HG02970 (cell line): ENCODE measurements at regions not wholly inside any gene's neighbourhood (a gene's known extent, or its start where the extent isn't known, plus 50 kb on each side); places are given as distances from the start of the nearest gene placed in this dataset.
"Not testable (repeated sequence)": the region's sequence is repeated elsewhere in the genome, so short reads cannot be mapped to it uniquely, and the experiment has no call there.

Experiments
- ATAC-seq: cut with Tn5 transposase; IDR thresholded peaks from one replicate; pipeline ENCODE4 v1.9.1; 2021; ENCODE audit warnings: mild to moderate bottlenecking, moderate library complexity, moderate number of reproducible peaks; ENCODE audit not compliant: unreplicated experiment, low FRiP score

GRCh38 chr2:61688369-61689334 lies 150.5 kb upstream of the XPO1 start:
- no peak for ATAC-seq

- ATAC-seq = no peak
These were observed 140.9 kb upstream of the XPO1 start for GRCh38 chr2:61679096-61679495.

GRCh38 chr2:61677942-61678341 lies 139.8 kb upstream of the XPO1 start:
- no peak for ATAC-seq

GRCh38 chr2:61677306-61677705 lies 139.2 kb upstream of the XPO1 start:
- ATAC-seq = no peak

GRCh38 chr2:61675204-61675603 lies 137.0 kb upstream of the XPO1 start:
- no peak for ATAC-seq

DNA sequence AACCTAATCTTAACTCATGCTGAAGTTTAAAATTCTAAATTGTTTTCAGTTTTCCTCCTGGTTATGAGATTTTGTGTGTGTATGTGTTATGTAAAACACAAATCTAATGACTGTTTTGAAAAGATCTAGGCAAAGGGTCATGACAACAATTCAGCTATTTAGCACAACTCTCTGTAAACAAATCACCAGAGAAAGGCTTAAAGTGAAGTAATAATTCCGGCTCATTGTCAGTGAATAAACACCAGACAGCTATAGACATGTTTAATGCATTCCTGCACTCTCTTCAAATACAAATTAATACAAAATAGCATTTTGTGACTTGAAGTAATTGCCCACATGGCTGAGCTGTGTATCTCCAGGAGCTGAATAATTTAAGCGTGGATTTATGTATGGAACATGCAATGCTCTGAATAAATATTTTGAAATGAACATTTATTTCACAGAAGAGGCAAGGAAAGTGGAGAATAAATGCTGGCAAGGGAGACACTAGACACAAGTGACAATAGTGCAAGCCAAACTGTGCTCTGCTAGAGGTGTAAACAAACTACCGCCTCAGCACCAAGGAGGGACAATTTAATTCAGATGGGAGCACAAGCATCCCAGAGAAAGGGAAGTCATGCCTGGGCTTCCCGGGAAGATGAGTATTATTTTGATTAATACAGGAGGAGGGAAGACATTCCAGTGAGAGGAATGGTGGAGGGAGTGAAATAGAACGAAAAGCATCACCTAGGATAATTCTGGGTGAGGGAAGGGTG lies 133.6 kb upstream of the XPO1 start:
- ATAC-seq = no peak

GRCh38 chr2:61670591-61671501 lies 132.7 kb upstream of the XPO1 start:
- ATAC-seq = no peak

GRCh38 chr2:61664190-61664589 lies 126.0 kb upstream of the XPO1 start:
- ATAC-seq = no peak

GRCh38 chr2:61662990-61663389 lies 124.8 kb upstream of the XPO1 start:
- ATAC-seq = no peak

DNA sequence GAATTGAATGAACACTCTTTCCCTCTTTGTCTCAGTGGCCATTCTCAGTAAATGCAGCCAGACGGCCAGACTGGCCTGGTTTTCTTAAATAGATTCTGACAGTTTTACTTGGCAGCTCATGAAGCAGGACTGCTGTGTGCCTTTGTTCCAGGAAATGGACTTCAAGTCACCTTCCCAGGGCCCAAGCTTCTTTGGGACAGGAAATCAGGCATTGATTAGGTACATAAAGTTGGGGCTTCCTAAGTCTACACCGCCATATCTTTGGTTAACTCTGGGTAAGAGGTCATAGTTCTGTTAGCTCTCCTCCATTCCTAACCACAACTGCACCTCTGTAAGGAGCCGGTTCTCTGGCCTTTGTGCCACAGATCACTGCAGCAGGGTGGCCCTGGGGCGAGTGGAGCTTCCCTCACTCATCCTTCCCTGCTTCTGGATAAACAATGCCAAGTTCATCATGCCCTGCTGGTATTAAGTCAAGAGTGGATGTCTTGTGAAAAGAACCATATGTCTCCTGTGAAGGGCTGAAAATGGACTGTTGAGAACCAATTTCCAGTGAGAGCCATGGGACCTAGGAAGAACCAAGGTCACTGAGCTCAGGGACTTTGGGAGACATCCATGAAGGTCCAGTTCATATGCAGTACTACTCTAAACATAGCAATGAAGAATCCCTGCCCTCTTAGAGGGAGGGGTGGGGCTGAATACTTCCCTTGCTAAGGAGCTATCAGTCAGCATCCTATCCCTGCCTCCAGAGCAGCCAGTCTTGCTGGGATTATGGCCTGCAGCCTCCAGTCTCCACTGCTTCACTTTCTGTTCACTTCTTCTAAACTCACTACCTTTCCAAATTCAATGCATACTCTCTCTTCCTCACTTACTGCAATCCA lies 122.6 kb upstream of the XPO1 start:
- ATAC-seq = no peak

DNA sequence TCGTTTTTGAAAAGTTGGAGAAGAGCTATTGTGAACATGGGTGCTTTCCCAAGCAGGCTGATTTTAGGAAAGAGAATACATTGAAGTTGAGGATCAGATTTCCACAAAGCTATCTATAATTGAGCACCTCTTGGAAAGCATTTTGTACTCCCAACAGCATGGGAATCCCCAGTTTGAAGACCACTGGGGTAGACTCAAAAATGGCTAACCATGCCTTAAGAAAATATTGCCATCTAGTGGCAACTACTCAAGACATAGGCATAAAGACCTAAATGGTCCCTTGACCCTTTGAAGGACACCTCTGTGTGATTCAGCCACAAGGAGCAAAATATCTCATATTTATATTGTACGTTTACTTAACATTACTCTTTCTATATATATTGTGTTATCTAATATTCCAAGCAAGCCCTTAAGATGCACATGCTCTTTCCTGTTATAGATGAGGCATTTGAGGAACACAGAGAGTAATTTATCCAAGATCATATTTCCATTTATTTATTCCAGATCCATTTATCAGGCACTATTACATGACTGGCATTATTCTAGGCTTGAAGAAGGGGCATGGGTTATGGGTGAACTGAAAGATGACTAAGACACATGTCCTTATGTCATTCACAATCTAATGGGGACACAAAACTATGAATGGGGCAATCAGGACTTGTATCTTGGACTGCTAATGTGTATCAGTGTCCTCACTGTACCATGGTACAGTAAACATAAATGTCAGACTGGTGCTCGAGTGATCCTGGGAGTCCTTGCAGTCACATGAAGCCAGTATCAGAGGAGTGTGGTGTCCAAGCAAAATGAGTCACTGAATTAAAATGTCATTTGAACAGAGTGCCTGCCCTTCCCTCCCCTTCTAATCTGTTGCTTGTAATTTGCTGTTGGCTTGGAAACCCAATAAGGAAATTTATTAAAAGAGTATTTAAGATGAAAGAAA lies 121.0 kb upstream of the XPO1 start:
- ATAC-seq = no peak

- ATAC-seq = not testable (repeated sequence)
These were observed 111.8 kb upstream of the XPO1 start for GRCh38 chr2:61649946-61650345.

- no peak for ATAC-seq
These were observed 110.9 kb upstream of the XPO1 start for GRCh38 chr2:61649021-61649420.

- ATAC-seq = no peak
These were observed 108.9 kb upstream of the XPO1 start for GRCh38 chr2:61647044-61647443.

DNA sequence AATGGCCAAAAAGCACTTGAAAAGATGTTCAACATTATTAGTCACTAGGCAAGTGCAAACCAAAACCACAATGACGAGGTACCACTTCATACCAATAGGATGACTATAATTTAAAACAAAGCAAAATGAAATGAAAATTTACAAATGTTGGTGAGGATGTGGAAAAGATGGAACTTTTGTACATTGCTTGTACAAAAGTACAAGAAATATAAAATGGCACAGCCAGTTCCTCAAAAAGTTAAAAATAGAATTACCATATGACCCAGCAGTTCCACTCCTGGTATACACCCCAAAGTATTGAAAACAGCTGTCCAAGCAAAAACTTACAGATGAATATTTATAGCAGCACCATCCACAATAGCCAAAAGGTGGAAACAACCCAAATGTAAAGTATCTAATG lies 107.8 kb upstream of the XPO1 start:
- ATAC-seq = no peak

- ATAC-seq = not testable (repeated sequence)
These were observed 105.0 kb upstream of the XPO1 start for GRCh38 chr2:61643153-61643552.

DNA sequence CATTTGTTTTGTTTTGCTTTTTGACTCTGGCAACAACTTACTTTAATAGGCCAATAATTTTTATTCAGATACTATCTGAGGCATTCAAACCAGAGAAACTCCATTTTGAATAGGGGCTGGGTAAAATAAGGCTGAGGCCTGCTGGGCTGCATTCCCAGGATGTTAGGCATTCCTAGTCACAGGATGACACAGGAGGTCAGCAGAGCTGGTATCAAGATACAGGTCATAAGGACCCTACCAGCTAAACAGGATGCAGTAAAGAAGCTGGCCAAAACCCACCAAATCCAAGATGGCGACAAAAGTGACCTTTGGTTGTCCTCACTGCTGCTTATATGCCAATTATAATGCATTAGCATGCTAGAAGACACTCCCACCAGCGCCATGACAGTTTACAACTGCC lies 102.2 kb upstream of the XPO1 start:
- ATAC-seq = no peak

DNA sequence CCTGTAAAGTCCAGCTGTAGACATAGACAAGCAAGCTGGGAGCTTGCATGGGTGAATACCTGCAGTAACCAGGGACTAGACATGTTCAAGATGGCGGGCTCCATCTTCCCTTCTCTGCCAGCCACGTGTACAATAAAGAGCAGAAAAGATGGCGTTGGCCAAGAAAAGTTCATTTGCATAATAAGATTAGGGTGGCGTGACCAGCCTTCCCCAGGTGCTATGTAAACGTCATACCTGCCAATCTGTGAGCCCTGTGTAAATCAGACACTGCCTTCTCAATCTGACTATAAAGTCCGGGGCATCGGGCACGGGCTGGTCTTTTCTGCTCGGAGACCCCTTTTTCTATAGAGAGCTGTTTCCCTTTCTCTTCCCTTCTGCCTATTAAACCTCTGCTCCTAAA lies 101.6 kb upstream of the XPO1 start:
- ATAC-seq = no peak

GRCh38 chr2:61636686-61637085 lies 98.5 kb upstream of the XPO1 start:
- ATAC-seq = no peak
